GM20000 (cell line): ENCODE measurements at regions not wholly inside any gene's neighbourhood (a gene's known extent, or its start where the extent isn't known, plus 50 kb on each side); places are given as distances from the start of the nearest gene placed in this dataset.

ENCODE experiments used
- DNase-seq: peaks from one replicate; pipeline ENCODE4 v3.0.0; 2012; ENCODE audit warnings: low spot score
- CTCF ChIP-seq: IDR thresholded peaks from 2 replicates; pipeline ENCODE4 v1.5.1; 2012; ENCODE audit warnings: mild to moderate bottlenecking, control low read depth; ENCODE audit errors: extremely low read depth, missing control alignments

GRCh38 chr5:52560366-52560765 is 227.3 kb upstream of the ITGA1 start:
- TF ChIP-seq CTCF: no peak
- no peak for DNase-seq

GRCh38 chr5:52562473-52562872 is 225.2 kb upstream of the ITGA1 start:
- no peak for DNase-seq
- no peak for TF ChIP-seq CTCF

GRCh38 chr5:52564587-52564986 is 223.1 kb upstream of the ITGA1 start:
- TF ChIP-seq CTCF: no peak
- no peak for DNase-seq

- no peak for DNase-seq
- TF ChIP-seq CTCF: no peak
Observed at GRCh38 chr5:52577546-52577945, 210.2 kb upstream of the ITGA1 start.

- TF ChIP-seq CTCF: no peak
- no peak for DNase-seq
Observed at GRCh38 chr5:52579391-52579790, 208.3 kb upstream of the ITGA1 start.

GRCh38 chr5:52580921-52581320 is 206.8 kb upstream of the ITGA1 start:
- DNase-seq: no peak

GRCh38 chr5:52582313-52582712 is 205.4 kb upstream of the ITGA1 start:
- no peak for TF ChIP-seq CTCF

More at GRCh38 chr5:52580921-52581320, 206.8 kb upstream of the ITGA1 start:
- no peak for TF ChIP-seq CTCF

GRCh38 chr5:52587131-52587530 is 200.6 kb upstream of the ITGA1 start:
- no peak for TF ChIP-seq CTCF
- no peak for DNase-seq

More at GRCh38 chr5:52582313-52582712, 205.4 kb upstream of the ITGA1 start:
- no peak for DNase-seq
